HL-60/S4 (cell line): ENCODE measurements at regions not wholly inside any gene's neighbourhood (a gene's known extent, or its start where the extent isn't known, plus 50 kb on each side); places are given as distances from the start of the nearest gene placed in this dataset.
"Not testable (repeated sequence)": the region's sequence is repeated elsewhere in the genome, so short reads cannot be mapped to it uniquely, and the experiment has no call there.

Experiments
- in situ Hi-C: fragments of 300-500 bp; cut with MboI; formaldehyde crosslinking; loops from 2 replicates; pipeline ENCODE4 v1.14.3; 2022; ENCODE audit warnings: low sequenced_read_pairs

DNA sequence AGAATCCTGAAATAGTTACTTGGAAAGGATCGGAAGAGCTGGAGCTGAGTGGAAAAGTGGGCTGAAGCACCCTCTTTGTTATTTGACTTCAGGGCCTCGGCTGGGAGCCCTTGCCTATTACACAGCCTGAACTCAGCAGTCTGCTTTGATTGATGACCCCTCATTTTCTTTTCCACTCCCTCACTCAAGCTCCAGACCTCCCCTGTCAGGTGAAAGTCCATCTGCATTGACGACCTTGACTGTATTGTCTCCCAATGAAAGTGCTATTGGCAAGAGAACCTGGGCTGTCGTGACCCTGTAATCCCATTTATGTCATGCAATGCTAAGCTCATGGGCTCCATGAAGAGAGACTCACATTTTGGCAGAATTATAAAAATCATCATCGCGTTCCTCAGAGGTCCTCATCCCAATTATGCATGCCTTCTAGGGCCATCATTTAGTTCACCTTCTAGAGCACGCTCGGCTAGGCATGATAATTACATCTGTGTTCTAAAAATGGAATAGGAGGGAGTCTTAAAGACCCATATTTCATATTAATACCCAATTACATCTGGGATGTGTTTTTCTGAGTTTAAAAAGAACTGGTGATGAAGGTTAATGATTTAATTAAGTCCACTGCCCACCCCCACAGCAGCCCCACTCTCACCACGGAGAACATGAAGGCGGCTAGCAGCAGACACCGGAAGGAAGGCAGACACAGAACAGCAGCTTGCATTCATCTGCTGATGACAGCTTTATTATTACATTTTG, 472.5 kb downstream of the PID1 start:
- in situ Hi-C loops: no loop called here

DNA sequence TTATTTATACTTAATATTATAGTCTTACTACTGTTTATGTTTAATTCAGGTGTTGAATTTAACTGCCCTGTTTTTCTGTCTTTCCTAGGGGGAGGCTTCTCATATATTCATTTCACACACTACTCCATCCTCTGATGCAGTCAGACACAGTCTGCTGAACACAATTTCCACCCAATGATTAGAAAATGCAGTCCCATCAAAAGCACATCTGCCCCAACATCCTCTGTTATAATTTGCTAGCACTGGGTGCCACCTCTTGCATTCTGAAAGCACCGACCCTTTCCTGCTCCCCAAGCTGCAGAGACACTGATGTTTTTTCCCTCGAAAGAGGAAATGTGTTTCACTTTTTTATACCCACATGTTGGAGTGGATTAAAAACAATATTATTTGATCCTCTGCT, 474.7 kb downstream of the PID1 start:
- in situ Hi-C loops: no loop called here

DNA sequence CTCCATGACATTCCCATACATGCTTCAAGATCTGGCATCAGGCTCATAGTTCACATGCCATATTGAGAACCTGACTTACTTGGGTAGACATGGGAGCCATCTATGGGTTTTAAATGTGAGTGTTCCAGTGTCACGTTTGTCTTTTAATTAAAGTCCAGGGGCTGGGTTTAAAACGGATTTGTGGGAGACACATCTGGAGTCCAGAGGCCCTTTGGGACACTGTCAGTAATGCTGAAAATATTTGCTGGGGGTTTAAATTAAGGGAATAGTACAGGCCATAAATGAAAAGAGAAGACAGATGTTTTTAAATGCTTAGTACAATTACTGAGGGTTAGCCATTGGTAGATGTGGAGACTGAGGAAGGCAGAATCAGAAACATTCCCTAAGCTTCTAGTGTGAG, 478.0 kb downstream of the PID1 start:
- in situ Hi-C loops: no loop called here

DNA sequence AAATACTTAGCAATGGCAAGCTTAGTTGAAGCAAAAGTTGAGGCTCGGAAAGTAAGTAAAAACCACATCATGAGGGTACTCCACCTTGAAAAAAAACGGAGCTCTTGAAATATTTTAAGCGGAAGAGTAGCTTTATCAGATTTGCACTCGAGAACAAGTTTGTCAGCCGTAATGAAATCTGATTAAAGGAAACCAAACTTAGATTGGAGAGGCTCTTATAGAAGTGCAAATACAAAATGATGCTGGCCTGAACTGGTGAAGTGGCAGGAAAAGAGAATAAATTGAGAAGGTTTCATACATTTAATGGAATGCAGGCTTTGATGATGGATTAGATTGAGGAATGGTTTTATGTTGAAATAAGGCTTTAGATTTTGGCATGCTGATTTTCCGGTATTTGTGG, 484.2 kb downstream of the PID1 start:
- in situ Hi-C loops: no loop called here

DNA sequence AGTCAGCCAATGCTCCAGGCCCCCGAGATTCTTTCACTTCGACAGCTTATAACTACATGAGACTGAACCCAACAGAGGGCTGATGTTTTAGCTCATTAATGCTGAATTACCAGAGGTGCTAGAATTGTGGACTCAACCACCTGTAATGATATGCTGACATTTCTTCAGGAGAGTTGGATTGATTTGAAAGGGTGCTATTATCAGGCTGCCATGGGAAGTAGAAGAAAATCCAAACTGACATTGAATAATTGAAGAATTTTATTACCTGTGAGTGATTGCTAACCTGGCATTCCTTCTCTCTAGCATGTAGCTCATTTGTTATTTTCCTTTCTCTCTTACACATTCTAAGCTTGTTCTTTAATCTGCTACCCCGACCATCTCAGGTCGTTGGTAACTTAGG, 488.8 kb downstream of the PID1 start:
- in situ Hi-C loops: no loop called here

DNA sequence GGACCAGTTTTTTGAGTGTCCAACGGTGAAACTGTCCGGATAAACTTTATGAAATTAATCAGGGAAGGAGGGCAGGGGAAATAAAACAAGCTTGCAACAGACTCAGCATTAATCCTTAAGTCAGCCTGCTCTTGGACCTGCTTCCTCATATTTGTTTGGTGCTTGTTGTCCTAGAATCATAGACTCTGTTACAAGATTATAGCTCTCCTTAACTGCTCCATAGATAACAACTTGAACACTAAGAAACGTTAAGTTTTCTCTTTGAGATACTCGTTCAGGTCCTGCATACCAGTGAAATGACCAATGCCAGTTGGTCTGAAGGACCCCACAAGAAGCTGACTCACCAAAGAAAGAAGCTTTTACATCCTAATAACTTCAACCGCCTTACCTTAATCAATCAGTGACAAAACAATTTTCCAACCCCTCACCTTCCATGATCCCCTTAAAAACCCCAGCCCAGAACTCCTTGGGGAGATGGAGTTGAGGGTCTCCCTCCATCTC, 493.2 kb downstream of the PID1 start:
- in situ Hi-C loops: no loop called here

DNA sequence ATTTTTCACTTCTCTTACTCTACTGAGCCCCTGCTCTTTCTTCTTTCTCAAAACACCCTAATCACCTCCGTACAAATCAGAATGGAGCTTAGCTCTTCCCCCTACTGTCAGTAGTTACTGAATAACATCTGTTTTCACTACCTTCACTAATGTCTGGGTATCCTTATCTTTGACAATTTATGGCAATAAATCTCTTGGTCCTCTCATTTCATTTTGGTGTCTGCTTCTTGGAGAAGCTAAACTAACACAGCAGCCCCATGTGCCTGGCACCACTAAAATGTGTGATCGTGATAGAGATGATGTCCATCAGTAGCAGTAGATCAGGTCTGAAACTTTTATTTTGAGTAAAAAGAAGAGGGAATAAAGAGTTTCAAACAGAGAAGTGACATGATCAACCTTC, 496.5 kb downstream of the PID1 start:
- in situ Hi-C loops: no loop called here

DNA sequence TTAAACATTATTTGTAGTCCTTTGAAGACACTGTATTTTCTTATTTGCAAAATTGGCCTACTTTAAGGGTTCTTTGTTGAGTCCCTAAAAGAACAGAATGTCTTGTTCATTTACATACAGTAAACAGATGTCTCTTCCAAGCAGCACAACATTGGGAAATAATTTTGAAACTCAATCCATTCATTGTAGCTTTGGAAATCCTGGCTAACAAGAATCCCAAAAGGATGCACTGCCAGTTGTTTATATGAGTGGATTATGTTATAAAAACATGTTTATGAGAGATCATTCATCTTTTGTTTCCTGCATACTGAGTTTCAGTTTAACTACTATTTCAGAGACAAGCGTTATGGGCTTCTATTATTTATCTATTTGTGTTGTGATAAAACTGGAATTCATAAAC, 499.3 kb downstream of the PID1 start:
- in situ Hi-C loops: no loop called here

DNA sequence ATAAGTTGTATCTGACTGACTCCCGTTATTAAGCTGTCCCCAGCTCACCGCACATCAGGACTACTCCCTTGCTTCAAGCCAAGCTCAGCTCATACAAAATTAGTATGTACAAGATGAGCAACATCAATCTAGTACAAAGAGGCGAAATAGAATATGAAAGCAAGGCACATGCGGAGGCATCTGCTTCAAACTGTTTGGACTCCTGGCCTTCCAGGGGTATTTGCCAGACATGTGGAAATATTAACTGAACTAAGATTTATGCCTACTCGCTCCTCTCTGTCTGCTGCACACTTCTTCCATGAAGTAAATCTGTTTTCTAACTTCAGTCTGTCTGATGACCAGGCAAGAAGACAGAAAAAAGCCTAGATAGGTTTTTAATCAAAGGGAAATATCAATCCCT, 499.8 kb downstream of the PID1 start:
- in situ Hi-C loops: no loop called here

DNA sequence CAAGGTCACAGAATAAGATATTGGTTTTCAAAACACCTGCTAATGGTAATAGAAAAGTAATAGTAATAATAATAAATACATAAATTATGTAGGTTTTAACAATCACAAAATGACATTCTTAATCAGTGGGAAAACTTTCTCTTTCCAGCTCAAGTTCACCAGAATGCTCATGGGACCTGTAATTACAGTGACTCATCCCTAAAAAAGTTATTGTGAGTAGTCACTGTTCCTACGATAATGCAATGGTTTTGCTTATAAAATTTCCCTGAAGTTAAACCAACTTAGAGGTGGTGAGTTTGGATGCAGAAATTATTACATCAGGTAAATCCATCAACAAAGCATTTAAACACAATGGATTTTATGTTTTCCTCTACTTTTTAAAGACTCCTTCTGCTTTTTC, 502.3 kb downstream of the PID1 start:
- in situ Hi-C loops: no loop called here

DNA sequence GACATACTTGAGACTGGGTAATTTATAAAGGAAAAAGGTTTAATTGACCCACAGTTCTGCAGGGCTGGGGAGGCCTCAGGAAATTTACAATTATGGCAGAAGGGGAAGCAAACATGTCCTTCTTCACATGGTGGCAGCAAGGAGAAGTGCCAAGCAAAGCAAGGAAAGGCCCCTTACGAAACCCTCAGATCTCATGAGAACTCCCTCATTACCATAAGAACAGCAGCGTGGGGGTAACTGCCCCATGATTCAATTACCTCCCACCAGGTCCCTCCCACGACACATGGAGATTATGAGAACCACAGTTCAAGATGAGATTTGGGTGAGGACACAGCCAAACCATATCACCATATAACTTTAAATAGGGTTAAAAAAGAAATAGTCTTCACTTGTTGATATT, 502.9 kb downstream of the PID1 start:
- in situ Hi-C loops: not testable (repeated sequence)

DNA sequence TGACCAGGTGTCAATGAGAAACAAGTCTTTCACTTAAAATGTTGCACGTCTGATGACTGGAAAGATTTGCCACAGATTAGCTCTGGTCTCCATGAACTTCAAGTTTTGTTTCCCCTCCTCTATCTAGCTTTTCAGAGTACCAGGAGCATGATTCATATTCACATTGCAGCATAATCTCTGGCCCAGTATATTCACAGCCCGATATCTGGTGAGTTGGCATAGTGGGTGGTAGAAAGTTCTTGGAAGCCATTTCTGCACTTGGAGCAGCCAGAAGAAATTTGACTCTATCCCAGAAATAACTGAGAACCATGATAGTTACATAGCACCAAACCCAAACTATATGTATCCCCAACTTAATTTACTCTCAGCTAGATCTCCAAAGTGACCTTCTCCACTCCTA, 503.9 kb downstream of the PID1 start:
- in situ Hi-C loops: no loop called here

DNA sequence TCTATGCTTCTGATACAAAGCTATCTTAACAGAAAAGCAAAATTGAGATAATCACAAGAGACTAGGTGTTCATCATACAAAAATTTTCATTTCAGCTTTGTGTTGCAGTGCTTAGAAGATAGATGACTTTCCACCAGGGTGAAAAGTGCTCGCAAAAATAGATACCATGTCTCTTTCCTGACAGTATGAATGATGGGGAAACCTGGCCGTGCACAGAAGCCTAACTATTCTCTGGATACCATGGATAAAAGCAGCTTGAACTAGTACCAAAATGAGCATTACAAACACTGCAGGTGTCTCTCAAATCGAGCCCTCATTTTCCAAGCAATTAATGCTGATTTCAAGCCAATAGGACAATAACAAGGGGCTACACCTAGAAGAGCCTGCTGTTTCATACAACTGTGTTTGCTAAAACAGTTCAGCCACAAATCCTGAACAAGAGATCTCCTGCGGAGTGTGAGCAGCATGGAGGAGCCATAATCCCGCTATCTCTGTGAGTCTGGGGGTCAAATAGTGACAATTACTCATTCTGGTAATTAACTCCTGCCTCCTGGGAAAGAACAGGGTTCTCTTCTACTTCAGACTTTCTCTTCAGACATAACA, 507.6 kb downstream of the PID1 start:
- in situ Hi-C loops: no loop called here

DNA sequence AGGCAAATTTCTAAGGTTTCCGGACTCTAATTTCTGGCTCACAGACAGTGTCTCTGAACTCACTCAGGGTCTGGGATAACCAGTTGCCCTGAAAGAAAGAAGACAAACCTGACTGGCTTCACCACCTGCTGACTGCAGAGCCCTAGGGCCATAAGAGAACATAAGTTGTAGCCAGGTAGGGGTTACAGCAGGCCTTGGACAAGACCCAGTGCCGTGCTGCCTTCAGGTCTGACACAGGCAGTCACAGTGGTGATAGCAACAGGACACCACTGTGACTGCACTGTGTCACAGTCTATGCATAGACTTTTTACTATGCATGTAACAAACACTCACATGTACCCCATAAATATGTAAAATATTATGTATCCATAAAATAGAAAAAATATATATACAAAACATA, 508.5 kb downstream of the PID1 start:
- in situ Hi-C loops: no loop called here

DNA sequence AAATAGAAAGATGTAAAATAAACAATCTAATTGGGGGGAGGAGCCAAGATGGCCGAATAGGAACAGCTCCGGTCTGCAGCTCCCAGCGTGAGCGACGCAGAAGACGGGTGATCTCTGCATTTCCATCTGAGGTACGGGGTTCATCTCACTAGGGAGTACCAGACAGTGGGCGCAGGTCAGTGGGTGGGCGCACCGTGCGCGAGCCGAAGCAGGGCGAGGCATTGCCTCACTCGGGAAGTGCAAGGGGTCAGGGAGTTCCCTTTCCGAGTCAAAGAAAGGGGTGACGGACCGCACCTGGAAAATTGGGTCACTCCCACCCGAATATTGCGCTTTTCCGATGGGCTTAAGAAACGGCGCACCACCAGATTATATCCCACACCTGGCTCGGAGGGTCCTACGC, 515.4 kb downstream of the PID1 start:
- in situ Hi-C loops: not testable (repeated sequence)

DNA sequence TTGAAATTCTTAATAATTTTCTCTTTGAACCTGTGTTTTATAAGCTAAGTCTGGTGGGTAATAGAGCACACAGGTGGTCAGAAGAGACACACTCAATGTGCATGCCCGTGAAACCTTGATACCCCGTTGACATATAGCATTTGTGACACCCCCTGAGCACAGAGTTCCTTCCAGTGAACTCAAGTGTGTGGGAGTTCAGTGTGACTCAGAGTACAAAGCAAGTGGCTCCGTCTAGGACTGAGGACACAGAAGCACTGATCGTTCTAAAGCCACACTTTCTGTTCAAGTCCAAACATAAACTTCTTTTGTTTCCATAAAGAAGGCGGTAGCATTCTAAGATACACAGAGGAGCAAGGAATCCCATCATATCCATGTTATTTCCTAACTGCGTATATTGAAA, 523.6 kb downstream of the PID1 start:
- in situ Hi-C loops: no loop called here

DNA sequence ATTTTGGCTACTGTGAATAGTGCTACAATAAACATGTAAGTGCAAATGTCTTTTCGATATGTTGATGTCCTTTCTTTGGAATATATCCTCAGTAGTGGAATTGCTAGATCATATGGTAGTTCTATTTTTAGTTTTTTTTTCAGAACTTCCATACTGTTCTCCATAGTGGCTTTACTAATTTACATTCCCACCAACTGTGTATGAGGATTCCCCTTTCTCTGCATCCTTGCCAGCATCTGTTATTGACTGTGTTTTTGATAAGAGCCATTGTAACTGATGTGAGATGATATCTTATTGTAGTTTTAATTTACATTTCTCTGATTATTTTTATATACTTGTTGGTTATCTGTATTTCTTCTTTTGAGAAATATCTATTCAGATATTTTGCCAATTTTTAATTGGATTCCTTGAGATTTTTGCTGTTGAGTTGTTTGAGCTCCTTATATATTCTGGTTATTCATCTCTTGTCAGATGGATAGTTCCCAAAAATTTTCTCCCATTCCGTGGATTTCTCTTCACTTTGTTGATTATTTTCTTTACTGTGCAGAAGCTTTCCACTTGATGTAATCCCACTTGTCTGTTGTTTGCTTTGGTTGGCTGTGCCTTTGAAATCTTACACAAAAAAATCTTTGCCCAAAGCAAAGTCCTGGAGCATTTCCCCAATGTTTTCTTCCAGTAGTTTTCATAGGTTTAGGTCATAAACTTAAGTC, 532.3 kb downstream of the PID1 start:
- in situ Hi-C loops: no loop called here

DNA sequence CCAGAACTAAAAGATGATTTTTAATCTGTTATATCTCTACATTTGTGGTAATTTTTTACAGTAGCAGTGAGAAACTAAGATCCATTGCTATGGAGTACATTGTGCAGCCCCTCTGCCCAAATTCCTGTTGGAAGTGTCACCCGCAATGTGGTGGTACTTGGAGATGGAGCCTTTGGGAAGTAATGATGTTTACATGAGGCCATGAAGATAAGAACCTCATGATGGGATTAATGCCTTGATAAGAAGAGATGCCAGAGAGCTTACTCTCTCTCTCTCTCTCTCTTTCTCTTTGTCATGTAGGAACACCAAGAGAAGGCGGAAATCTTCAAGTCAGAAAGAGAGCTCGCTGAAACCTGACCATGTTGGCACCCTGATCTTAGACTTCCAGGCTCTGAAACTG, 535.4 kb downstream of the PID1 start:
- in situ Hi-C loops: no loop called here

DNA sequence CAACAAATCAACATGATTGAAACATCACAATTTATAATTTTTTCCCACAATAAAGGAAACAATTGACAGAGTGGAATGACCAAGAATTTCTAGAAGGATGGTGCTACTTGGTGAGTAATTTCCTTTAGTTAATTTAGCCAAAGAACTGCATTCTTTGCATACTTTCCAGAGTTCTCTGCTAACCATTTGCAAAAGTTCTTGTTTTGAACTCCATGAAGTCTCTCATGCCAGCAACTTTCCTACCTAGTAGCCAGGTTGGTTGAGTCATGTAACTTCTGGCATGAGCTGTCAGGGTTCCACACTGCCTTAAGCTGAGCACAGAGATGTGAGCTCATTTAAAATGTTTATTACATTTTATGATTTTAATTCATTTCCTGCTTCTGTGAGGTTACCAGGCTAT, 539.6 kb downstream of the PID1 start:
- in situ Hi-C loops: no loop called here

DNA sequence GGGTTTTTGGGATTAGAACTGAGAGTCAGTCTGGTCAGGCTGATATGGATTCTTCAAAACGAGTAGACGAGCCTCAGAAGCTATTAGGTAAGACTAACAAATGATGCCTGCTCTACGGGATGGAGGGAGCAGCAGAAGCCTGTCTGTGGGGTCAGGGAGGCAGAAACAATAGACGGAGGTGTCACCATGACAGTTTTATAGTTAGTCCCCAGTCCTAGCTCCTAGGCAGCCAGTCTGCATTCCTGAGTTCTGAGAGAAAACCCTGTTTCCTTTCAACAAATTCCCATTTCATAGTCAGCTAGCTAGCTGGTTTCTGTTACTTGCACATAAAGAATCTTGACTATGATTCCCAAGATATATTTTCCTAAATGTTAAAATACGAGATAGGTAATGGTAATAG, 542.1 kb downstream of the PID1 start:
- in situ Hi-C loops: no loop called here

DNA sequence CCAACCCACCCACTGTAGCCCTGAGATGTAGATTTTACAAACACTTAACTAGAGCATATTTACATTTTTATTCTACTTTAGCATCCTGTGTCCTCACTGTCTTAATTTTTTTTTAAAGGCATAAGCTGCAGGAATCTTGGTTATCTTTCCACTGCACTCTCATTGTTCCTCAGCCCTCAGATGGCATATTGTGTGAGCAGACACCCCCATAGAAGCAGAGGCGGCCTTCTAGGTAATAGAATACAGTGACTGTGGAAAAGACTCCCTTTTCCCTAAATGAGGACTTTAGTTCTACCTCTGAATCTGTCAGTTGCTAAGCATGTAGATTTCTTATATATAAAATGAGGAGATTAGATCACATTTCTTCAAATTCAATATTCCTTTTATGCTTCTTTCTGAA, 543.5 kb upstream of the SPHKAP start:
- in situ Hi-C loops: no loop called here

DNA sequence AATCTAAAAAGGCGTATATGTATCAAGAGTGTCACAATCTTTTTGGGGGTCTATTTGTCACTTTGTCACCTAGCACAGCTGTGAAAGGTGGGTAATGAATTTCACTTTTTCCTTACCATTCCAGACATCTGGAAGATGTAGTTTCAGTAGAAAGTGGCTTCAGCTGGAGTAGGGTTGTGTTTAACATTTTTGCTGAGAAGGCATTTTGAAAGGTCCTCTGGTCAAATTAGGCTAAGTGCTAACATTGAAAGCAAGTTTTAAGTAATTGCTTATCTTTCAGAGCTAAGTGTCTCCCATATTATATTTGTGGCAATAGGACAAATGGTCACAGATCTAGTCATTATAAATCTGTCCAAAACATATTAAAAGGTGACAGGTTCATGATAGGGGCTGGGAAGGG, 542.1 kb upstream of the SPHKAP start:
- in situ Hi-C loops: no loop called here
